ENCODE measurements at regions not wholly inside any gene's neighbourhood (a gene's known extent, or its start where the extent isn't known, plus 50 kb on each side); places are given as distances from the start of the nearest gene placed in this dataset.

DNA sequence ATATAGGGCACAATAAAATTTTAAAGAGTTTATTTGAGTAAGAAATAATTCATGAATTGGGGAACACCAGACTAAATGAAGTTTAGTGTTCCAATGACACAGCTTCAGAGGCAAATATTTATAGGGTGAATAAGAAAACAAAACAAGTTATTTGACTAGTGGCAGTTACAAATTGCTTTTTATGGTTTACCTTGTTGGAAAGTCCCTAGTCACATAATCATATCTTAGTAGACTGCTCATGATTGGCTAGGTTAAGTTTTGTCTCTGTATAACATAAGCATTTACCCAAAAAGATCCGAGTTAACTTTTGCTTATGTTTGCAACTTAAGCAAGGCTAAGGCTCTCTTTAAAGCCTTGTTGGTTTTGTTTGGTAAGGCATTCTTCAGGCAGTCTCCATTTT, 224.7 kb upstream of the MIR17HG start:
- TF ChIP-seq, protein P1, sequence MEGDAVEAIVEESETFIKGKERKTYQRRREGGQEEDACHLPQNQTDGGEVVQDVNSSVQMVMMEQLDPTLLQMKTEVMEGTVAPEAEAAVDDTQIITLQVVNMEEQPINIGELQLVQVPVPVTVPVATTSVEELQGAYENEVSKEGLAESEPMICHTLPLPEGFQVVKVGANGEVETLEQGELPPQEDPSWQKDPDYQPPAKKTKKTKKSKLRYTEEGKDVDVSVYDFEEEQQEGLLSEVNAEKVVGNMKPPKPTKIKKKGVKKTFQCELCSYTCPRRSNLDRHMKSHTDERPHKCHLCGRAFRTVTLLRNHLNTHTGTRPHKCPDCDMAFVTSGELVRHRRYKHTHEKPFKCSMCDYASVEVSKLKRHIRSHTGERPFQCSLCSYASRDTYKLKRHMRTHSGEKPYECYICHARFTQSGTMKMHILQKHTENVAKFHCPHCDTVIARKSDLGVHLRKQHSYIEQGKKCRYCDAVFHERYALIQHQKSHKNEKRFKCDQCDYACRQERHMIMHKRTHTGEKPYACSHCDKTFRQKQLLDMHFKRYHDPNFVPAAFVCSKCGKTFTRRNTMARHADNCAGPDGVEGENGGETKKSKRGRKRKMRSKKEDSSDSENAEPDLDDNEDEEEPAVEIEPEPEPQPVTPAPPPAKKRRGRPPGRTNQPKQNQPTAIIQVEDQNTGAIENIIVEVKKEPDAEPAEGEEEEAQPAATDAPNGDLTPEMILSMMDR (IDR thresholded peaks at IDR 0.05), result no peak
- no peak for TF ChIP-seq EP300 (IDR thresholded peaks at IDR 0.05)
- TF ChIP-seq POLR2A (IDR thresholded peaks at IDR 0.05), result no peak

Data from ovary (tissue), 3 donors.